GM12892 (cell line): ENCODE measurements at regions not wholly inside any gene's neighbourhood (a gene's known extent, or its start where the extent isn't known, plus 50 kb on each side); places are given as distances from the start of the nearest gene placed in this dataset.

Source experiments
- POLR2A ChIP-seq: IDR thresholded peaks from 2 replicates; pipeline ENCODE4 v1.6.1; 2011; ENCODE audit warnings: low read depth, low read length, control low read depth
- POLR2AphosphoS5 ChIP-seq: IDR thresholded peaks from 2 replicates; pipeline ENCODE4 v1.6.1; 2011; ENCODE audit warnings: low read depth, low read length, control low read depth
- TAF1 ChIP-seq: IDR thresholded peaks from 2 replicates; pipeline ENCODE4 v1.6.1; 2011; ENCODE audit warnings: low read depth, mild to moderate bottlenecking, control low read depth, low read length, borderline replicate concordance

DNA sequence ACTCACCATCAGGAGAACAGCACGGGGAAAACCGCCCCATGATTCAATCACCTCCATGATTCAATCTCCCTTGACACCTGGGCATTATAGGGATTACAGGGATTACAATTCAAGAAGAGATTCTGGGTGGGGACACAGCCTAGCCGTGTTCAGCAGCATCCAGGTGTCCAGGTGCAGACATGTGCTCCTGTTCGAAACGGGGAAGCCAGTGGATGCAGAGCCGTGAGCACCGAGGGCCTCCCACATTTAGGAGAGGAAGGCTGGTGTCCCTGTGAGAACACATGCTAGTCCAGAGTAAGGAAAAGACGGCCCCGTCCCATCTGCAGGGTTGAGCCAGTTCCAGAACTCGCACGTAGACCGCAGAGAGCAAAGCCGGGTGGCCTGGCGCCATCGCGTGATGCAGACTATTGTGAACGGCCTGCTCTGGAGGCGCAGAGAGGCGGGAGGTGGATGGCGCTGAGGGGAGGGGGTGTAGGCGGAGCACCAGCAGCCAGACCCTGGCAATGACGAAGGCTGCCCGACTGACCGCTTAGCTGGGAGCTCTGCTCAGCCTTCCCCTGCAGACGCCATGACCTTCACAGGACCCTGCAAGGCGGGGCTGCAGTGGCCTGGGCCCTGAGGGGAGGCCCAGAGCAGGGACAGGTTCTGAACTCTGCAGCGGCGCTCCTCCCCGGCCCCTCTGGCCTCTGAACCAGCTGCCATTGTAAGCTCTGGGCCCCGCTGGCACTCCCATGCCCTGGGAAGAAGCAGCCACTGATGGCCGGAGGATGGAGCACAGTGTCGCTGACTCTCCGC, 141.6 kb upstream of the TCERG1L start:
- TF ChIP-seq TAF1 (no peak), POLR2AphosphoS5 (no peak), POLR2A (no peak)
